TTC549 (cell line): ENCODE measurements at regions not wholly inside any gene's neighbourhood (a gene's known extent, or its start where the extent isn't known, plus 50 kb on each side); places are given as distances from the start of the nearest gene placed in this dataset.
A peak's percentile ranks its signal among the peaks of the same experiment; 100 is the strongest.

ENCODE experiments used
- FAIRE-seq: peaks from 2 replicates; lab custom pipeline; 2012; peaks lifted over from hg19 to GRCh38; lab: Jason Lieb, UNC

DNA sequence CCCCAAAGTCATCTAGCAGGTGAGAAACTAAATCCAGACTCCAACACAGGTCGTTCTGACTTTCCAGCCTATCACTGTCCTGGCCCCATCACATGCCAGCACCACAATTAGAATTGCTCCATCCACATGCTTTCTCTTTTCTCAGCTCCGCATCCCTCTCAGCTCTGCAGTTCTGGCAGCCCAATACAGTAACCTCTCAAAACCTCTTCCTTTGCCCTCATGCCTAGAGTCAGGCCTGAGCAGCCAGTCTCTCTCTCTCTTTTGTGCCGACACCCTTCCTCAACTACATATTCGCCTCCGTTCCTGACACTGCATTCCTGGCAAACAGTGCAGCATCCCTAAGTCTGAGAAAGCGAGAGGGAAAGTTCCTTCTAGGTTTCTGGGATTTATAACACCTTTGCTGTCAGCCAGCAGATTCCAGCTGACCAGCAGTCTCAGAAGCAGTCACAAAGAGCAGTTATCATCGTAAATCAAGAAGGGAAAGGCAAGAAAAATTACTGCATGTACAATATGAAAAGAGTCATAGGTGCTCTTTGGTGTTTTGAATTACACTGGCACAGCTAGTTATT is 258.0 kb downstream of the FAT3 start:
- FAIRE-seq: no peak

DNA sequence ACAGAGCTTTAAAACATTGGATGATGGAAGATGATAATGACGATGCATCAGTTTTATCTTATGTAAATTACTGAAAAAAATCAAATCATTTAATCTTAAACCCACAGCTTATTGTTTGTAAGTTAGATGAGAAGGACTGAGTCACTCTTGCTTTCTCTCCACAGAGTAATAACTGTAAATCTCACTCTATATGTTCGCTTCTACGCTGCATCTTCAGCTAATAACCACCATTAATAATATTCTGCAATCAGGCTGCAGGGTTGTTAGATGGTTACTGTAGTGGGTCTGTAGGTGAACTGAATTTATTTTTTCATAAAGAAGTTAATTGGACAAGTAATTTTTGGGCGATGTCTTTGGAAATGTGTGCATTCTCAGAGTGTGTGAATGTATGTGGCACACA is 260.0 kb downstream of the FAT3 start:
- FAIRE-seq: no peak

DNA sequence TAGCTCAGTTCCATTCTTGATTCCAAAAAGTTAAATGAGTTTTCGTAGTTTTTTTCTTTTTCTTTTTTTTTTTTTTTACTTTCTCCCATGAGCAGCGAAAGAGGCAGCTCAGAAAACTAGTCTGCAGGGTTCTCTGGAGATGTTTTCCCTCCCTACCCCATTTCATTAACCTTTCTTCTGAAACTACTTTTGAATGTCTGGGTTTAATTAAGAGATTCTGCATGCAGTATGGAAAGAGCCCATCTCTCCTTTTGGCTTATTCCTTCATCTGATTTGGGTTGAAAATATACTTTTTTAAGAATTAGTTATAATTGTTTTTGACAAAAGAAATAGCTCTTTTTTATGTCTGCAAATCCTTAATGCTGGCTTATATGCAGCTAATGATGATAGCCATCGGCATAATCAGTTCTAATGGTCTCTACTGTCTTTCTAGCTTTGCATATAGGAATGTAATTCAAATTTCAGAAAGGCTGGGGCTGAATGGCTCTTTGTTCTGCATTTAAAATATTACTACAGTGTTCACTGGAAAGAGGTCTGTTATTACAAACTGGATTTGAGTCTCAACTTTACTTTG is 265.3 kb downstream of the FAT3 start:
- no peak for FAIRE-seq

DNA sequence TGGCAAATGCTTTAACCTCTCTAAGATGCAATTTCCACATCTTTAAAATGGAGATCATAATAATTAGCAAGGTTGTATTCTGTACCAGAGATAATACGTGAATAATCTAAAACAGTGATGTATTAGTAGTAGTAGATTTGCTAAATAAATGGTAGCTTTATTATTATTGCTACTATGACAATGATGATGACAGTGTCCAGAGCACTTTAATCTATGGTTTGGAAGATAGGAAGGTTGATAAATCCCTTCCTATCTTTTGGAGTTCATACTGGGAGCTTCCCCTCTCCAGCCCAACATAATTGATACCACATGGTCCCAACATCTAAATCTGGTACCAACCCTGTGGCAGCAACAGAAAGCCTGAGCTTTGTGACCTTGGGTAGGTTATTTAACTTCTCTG is 267.8 kb downstream of the FAT3 start:
- no peak for FAIRE-seq

DNA sequence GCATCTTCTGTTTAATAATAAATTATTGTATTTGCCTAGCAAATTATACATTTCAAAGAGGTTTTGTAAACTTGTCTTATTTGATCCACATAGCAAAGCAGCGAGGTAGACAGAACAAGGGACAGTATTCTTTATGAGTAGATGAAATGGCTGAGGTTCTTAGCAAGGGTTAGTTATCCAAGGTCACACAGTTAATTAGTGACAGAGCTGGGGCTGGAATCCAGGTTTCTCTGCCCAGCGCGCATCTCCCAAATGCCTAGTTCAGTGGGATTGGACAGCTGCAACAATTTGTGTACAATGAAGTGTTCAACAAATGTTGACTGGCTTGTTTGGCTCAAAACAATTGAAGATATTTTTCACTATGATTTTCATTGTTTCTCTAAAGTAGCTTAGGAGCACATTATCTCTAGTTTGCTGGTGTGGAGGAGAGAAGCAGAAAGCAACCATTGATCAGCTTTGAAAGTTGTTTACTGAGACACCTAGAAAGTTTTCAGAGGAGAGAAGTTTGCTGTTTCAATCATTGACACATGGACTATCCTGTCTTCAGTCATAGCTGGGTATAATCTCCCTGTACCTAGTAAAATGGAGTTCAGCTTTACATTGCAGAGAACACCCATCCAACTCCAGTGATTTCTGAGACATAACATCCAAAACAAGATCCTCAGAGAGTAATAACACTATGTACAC is 270.6 kb downstream of the FAT3 start:
- FAIRE-seq: no peak

DNA sequence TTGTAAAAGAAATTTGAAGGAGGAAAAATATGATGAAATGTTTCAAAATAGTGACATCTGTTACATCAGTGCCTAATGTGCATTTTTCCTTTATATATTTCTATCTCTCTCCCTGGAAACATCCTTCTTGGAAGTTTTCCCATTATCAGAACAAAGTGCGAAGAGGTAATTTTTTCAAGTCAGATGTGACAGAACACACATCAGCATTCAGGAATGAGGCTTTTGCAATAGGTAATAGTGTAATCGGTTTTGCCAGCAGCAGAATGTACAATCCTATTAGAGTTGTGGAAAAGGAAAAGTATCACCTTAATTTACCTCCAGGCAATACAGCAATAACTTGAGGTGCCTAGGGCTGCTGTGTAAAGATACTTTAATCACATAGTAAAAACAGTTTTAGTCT is 275.8 kb downstream of the FAT3 start:
- no peak for FAIRE-seq

DNA sequence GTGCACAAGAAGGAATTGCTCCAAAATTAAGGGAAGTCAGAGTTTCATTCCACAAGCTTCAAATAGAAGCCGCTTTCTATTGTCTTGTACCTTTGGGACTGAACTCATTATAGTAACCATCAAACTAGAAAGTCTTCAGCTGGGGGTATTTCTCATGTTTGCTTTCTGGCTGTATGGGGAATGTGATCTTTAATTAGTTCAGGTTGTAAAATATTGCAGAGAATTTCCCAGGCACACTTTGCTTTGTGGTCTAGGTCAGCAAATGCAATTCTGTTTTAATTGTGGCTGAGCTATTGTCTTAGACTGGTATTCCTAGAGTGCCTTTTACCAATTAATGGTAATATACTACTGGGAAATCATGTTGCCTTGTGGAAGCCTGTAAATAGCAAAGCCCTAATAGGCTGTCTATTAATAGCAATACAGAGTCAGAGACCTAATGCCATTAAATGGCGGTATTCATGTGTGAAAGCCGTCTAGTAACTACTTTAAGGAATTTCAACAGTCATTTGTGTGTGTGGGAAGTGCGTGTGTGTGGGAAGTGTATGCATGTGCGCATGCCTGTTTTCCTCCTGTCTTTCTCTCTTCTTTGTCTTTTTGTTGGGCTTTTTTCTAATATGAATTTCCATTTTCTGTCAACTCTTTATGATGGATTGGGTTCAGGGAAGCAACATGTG is 276.6 kb downstream of the FAT3 start:
- FAIRE-seq: no peak

DNA sequence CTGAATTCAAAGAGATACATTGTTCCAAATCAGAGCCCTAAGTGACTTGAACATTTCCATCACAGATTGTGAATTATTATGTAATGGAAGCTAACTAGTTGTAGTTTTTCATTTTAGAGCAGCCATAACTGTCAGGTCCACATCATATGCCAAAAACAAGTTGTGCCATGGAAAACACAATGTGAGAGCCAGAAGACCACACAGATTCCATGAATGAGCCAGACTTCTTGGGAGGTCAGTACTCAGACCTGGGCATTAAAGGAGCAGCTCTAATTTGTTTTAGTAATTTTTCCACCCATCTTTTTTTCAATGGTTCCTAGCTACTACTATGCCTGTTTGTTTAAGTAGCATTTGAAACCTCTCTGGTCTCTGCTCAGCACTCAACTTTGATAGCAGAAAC is 279.4 kb downstream of the FAT3 start:
- FAIRE-seq: no peak

DNA sequence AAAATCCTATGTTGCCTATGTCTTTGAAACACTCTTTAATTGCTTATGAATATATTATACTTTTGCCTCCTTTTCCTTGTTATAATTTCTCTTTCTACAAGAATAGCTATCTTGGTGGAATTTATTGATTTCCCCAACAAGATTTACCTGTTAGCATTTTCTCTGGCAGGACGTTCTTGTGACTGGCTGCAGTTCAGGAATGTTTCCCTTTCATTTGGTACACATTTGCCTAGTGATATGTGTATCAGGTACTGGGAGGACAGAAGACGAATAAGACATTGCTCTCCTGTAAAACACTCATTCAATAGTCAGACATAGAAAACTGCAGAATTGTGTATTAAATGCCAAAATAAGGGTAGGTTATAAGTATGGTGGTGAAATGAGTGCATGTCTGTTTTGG is 279.9 kb downstream of the FAT3 start:
- FAIRE-seq: no peak

DNA sequence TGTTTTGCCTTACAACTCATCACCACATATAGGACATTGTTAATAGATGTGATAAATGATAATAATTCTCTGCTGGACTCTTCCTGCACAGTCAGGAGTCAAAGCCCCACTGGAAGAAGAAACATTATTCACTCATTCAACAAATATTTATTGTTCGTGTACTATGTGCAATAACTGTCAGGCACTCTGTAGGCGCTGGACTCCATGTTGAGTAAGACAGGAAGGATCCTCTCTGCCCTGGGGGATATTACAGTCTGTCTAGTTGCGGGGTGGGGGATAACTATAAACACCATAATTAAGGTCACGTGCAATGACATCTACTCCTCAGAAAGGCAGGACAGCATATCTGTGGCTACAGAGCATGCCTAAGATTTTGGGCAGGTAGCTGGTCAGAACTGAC is 281.1 kb downstream of the FAT3 start:
- FAIRE-seq: no peak

DNA sequence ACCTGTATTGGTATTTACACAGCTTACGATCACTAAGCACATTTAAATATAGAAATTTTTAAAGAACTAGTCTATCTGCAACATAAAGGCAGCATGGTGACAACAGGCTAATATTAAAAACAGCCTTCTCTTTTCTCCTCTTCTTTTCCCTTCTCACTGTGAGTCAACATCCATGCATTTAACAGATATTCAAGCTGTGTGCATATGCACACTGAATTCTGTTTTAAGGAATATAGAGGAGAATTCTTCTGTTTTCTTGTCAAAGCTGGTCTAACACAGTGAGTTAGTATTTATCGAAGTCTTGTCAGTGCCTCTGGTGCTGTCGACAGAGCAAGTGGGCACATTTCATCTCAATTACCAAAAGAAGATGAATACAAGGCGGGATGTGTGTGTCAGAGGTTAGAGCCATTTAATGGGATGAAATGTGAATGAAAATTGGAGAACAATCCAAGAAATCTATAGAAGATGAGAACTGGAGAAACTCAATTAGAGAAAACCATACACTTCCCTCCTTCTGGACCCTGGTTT is 282.3 kb downstream of the FAT3 start:
- FAIRE-seq: no peak

DNA sequence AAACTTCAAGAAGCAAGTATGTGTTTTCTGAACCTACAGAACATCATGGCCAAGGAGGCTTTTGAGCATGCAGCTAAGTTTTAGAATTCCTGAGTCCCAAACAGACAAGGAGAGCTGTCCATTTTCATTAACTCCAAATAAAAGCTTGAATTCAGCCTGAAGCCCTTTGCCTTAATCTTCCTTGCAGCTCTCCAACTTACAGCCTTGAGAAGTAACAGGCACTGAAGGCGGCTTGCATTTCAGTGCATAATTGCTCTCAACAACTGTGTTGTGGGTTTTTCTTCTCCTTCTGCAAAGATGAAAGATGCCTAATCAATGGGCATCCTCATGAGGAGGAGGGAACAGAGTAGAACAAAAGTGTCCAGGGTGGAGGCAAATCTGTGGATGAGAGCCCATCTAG is 286.0 kb downstream of the FAT3 start:
- no peak for FAIRE-seq

DNA sequence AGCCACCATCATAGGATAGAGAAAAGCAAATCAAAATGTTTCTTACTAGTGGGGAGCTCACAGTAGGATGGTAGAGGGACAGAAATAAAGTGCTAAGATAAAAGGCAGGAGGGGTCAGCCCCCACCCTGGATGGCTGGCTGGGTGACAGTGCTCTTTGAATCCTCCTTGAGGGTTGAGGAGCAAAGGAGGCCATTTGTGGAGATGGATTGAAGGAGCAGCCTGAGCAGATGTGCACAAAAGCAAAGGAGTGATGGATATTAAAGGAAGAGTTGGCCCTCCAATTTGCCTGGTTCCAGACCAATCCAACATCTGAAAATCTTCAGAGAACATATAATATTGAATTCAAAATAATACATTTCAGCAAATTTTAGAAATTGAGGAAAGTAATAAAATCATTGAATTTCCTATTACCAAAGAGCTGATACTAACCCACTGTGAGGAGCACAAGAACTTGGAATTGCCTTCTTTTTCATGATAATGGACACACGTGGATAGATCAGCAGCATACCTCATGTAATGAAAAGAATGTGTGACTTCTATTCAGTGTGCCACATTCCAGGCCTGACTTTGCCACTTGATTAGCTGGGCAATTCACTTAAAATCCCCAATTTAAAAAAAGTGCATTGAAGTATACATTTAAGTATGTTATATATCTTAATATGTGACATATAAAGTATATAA is 287.0 kb downstream of the FAT3 start:
- no peak for FAIRE-seq

DNA sequence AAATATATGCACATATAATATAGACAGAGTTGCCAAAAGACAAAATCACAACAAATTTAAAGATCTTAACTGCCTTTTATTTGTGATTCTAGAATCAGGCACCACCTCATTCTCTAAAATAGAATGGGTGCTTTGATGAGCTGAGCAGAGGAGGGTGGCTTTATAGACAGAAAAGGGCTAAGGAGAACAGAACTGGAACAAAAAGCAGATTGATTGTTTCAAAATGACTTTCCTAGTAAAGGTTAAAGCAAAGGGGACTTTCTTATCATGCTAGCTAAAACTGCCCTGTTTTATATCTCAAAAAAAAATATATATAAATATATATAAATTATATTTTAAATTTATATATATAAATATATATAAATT is 287.6 kb downstream of the FAT3 start:
- peak; percentile 42 for FAIRE-seq

DNA sequence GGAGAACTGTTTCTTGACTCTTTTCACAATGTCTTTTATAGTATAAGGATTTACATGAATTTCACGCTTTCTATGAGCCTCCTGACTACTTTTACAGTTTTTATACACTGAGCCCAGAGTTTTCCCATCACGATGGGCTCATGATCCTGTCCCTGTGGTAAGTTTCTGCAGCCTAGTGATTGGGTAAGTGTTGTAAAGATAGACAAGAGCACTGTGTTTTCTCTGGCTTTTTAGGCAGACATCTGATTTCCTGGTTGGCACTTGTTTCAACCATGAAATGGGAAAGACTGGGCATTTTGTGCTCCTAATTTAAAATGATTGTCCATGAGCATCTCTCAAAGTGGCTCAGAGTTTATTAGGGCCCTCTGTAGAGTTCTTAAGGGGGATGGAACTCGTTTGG is 299.0 kb downstream of the FAT3 start:
- no peak for FAIRE-seq

DNA sequence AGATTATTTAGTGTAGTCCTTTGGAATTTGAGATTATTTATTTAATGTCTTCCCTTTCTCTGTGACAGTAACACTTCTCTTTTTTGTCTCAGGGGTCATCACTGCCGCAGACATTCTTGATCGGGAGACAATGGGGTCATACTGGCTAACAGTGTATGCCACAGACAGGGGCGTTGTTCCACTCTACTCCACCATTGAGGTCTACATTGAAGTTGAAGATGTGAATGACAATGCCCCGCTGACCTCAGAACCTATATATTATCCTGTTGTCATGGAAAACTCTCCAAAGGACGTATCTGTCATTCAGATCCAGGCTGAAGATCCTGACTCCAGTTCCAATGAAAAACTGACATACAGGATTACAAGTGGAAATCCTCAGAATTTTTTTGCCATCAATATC is 299.9 kb downstream of the FAT3 start:
- no peak for FAIRE-seq

DNA sequence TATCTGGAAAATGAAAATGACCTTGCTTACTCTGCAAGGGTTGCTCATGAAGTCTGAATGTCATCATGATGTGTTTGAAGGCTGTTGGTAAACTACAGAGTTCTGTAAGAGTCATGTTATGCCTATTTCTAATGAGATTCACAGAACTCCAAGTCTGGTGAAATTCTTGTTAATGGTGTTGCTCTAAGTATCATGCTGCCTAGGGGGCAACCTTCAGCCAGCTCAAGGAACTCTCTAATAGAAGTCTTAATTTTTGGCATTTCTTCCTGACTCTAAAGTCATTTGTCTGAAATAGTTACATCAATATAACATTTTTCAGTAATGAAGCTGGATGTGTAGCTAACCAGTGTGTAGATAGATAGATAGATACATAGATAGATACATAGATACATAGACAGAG is 302.8 kb downstream of the FAT3 start:
- no peak for FAIRE-seq

DNA sequence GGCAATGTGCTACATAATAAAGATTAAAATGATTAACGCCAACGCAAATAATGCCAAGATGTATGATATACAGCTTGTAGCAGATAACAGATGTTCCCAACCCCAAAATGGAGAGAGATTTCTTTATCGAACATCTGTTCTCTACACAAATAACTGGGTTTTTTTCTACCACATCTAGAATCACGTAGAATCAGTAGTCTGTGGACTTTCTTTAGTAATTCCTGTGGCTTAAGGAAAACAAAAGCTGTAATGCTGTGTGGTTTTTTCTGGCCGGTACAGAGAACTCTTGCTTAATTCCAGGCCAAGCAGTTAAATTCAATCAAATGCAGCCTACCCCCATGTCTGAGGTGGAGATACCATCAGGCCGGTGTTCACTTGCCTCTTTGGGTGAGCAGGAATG is 303.4 kb downstream of the FAT3 start:
- FAIRE-seq: no peak

DNA sequence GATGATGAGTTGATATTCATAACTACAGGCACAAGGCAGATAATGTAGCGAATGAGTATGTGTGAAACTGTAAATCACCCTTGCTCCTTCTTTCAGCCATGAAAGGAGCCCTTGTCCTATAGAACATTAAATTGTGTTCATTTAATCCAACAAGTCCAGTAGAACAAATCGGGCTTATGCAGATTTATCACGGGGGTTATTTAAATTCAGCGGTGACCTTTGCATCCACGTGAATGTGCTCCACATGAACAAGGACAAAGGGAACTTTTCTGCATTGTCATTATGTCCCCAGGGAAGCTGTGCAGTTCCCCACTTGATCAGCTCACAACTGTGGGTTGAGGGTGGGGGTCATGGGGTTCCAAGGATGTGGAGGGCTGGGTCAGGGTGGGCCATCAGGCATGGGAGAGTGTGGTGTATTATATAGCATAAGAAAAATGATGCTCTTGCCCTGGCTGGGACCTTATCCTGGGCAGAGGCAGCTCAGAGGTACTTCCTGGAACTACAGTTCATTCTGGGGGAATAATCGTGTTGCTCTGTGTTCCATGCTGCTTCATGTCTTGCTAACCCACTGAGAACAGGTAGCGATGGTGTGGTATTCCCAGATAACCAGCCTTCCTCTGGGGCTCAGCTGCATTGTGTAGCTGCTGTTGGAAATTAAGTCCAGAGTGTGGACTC is 306.6 kb downstream of the FAT3 start:
- FAIRE-seq: no peak

DNA sequence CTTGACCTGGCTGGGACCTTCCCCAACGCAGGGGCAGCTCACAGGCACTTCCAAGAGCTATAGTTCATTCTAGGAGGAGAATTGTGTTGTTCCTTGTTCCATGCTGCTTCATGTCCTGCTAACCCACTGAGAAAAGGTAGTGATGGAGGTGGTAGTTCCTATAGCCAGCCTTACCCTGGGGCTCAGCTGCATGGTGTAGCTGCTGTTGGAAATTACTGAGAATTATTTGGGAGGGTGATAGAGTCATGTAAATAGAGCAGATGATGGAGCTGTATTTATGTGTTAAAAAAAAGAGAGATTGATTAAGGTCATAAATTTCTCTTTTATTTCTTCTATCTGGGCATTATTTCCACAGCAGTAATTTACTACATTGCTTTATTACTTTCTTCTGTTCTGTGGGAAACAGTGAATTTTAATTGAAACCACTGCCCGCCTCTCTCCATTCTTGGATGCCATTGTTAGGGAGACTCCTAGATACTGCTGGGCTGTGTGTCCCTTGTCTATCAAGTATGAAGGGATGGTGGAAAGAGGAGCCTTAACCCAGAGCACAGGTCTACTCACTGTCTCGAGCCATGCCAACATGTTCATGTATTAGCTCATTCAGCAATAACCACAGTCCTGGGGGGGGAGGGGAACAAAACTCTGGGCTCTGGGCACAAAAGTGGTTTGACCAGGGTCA is 309.2 kb downstream of the FAT3 start:
- FAIRE-seq: no peak

DNA sequence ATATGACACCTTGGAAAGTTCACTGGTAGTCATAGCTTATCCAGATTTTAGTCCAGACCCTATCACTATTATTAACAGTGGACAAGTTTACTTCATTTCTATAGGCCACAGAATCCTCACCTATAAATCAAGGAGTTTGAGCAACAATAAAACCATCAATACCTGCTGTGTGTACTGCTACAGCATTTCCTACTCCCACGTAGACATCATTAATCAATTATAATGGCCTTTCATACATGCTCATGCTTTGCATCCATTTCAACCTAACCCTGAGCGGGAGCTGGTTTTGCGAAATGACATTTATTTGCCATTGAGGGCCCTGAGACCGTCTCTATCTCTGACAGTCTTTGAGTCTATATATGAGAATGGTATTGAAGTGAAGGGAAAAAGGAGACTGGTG is 312.3 kb downstream of the FAT3 start:
- FAIRE-seq: no peak

DNA sequence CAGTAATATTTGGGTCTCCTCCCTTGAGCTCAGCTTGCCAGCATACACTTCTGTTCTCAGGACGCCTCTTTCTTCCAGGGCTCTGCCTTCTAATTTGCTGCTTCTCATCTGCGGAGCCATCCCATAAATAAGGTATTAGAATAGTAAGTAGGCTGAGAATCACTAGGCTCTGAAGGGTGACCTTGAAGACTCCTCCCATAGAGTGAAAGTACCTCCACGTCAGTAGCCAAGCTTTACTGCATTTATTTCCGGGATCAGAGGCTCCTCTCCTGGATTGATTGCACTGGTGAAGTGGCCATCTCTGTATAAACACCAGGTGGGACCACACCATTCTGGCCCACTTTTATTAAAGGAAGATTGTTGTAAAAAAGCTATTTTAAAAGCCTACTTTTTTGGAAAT is 315.5 kb downstream of the FAT3 start:
- no peak for FAIRE-seq
